ENCODE measurements at regions not wholly inside any gene's neighbourhood (a gene's known extent, or its start where the extent isn't known, plus 50 kb on each side); places are given as distances from the start of the nearest gene placed in this dataset.

DNA sequence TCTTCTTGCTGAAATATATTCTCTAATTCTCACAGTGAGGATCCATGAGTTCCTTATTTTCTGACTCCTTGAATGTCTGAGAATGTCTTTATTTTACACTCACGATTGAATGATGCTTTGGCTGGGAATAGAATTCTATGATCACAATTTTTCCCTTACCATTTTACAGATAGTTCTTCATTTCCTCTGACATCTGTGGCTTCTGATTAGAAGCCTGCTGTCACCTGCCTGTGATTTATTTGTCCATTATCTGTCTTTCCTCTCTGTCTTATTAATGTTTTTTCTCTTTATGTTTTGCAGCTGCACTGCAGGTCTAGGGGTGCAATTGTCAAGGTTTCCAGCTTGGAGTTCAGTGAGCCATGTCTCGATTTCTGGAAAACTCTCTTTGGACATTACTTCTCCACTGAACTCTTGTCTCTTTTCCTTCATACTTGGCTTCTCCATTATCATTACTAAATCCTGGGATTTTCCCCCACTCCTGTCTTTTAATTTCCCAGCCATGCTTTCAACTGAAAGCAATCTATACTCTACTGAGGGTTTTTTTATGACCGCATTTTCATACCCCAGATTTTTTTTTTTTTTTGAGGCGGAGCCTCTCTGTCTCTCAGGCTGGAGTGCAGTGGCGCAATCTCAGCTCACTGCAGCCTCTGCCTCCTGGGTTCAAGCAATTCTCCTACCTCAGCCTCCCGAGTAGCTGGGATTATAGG lies 85.8 kb upstream of the PRNP start:
- TF ChIP-seq, protein P1, sequence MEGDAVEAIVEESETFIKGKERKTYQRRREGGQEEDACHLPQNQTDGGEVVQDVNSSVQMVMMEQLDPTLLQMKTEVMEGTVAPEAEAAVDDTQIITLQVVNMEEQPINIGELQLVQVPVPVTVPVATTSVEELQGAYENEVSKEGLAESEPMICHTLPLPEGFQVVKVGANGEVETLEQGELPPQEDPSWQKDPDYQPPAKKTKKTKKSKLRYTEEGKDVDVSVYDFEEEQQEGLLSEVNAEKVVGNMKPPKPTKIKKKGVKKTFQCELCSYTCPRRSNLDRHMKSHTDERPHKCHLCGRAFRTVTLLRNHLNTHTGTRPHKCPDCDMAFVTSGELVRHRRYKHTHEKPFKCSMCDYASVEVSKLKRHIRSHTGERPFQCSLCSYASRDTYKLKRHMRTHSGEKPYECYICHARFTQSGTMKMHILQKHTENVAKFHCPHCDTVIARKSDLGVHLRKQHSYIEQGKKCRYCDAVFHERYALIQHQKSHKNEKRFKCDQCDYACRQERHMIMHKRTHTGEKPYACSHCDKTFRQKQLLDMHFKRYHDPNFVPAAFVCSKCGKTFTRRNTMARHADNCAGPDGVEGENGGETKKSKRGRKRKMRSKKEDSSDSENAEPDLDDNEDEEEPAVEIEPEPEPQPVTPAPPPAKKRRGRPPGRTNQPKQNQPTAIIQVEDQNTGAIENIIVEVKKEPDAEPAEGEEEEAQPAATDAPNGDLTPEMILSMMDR (IDR thresholded peaks at IDR 0.05 in 8 of 11, conservative IDR thresholded peaks at IDR 0.05 in 3 of 11) = no peak
- TF ChIP-seq POLR2A (IDR thresholded peaks at IDR 0.05) = no peak
